ENCODE measurements at regions not wholly inside any gene's neighbourhood (a gene's known extent, or its start where the extent isn't known, plus 50 kb on each side); places are given as distances from the start of the nearest gene placed in this dataset.
"Not testable (repeated sequence)": the region's sequence is repeated elsewhere in the genome, so short reads cannot be mapped to it uniquely, and the experiment has no call there.

GRCh38 chr18:78818495-78818894, 161.1 kb upstream of the SALL3 start:
- Histone ChIP-seq H3K9ac (ENCODE audit: low read length) (no peak overlapping the region), H3K4me1 (ENCODE audit: control insufficient read depth, insufficient read depth, low read length) (no peaks in the 10 kb centered on the region), H3K27me3 (replicated peaks; ENCODE audit: control insufficient read depth, insufficient read depth, low read length) (no peaks in the 10 kb centered on the region), H3K9me3 (ENCODE audit: control insufficient read depth, low read length) (no peaks in the 10 kb centered on the region), H3K4me3 (ENCODE audit: low read length) (no peak overlapping the region), H3K36me3 (ENCODE audit: control insufficient read depth, insufficient read depth, low read length, severe bottlenecking) (no peaks in the 10 kb centered on the region)
- no peak for DNase-seq (ENCODE audit: low read depth)

- Histone ChIP-seq H3K4me1 (ENCODE audit: control insufficient read depth, insufficient read depth, low read length) (no peaks in the 10 kb centered on the region), H3K27me3 (replicated peaks; ENCODE audit: control insufficient read depth, insufficient read depth, low read length) (no peaks in the 10 kb centered on the region), H3K4me3 (ENCODE audit: low read length) (no peak overlapping the region), H3K9ac (ENCODE audit: low read length) (no peak overlapping the region), H3K36me3 (ENCODE audit: control insufficient read depth, insufficient read depth, low read length, severe bottlenecking) (no peaks in the 10 kb centered on the region), H3K9me3 (ENCODE audit: control insufficient read depth, low read length) (no peaks in the 10 kb centered on the region)
- no peak for DNase-seq (ENCODE audit: low read depth)
Observed at GRCh38 chr18:78818961-78819360, 160.7 kb upstream of the SALL3 start.

GRCh38 chr18:78820161-78820834, 159.3 kb upstream of the SALL3 start:
- H3K4me3 ChIP-seq (ENCODE audit: low read length), result no peak overlapping the region
- no peaks in the 10 kb centered on the region for H3K36me3 ChIP-seq (ENCODE audit: control insufficient read depth, insufficient read depth, low read length, severe bottlenecking)
- H3K27me3 ChIP-seq (replicated peaks; ENCODE audit: control insufficient read depth, insufficient read depth, low read length), result no peaks in the 10 kb centered on the region
- H3K9me3 ChIP-seq (ENCODE audit: control insufficient read depth, low read length), result no peaks in the 10 kb centered on the region
- H3K9ac ChIP-seq (ENCODE audit: low read length), result no peak overlapping the region
- no peak for DNase-seq (ENCODE audit: low read depth)
- H3K4me1 ChIP-seq (ENCODE audit: control insufficient read depth, insufficient read depth, low read length), result no peaks in the 10 kb centered on the region

- no peaks in the 10 kb centered on the region for H3K36me3 ChIP-seq (ENCODE audit: control insufficient read depth, insufficient read depth, low read length, severe bottlenecking)
- DNase-seq (ENCODE audit: low read depth), result no peak
- no peak overlapping the region for H3K9ac ChIP-seq (ENCODE audit: low read length)
Observed at GRCh38 chr18:78821396-78821795, 158.2 kb upstream of the SALL3 start.

DNA sequence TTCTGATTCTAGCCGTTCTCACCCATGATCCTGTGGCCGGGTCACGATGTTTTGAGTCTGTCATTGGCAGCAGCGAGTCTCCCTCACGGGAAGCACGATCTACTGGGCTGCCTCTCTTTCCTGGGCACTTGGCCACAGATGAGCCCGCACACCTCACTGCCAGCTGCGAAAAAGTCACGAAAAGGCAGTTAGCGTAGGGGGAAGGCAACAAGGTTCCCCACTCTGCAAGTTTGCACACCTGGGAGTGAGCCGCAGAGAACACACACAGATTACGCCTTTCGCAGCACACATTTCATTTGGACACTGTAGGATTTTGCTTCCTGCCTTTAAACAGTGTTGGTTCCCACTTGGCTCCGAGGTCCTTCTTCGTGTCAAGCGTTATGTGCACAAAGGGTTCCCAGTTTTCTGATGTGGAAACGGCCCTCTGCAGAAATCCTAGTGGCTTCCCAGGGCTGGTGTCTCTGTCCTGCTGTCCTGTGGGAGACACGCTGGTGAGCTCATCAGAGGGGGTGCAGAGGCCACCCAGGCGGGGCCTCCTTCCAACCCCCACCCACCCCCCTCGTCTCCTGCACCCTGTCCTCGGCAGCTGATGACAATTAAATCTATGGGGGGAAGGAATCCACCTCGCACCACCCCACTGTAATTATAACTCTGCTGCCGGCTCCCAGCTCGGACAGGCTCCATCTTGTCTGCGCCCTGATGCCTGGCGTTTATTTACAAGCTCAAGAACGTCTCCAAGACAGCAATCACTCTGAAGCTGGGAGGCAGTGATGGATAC, 157.3 kb upstream of the SALL3 start:
- Histone ChIP-seq H3K4me3 (ENCODE audit: low read length) (no peak overlapping the region), H3K9ac (ENCODE audit: low read length) (no peak overlapping the region), H3K36me3 (ENCODE audit: control insufficient read depth, insufficient read depth, low read length, severe bottlenecking) (no peaks in the 10 kb centered on the region), H3K9me3 (ENCODE audit: control insufficient read depth, low read length) (no peaks in the 10 kb centered on the region), H3K4me1 (ENCODE audit: control insufficient read depth, insufficient read depth, low read length) (no peaks in the 10 kb centered on the region), H3K27me3 (replicated peaks; ENCODE audit: control insufficient read depth, insufficient read depth, low read length) (no peaks in the 10 kb centered on the region)
- DNase-seq (ENCODE audit: low read depth), result no peak

More at GRCh38 chr18:78821396-78821795, 158.2 kb upstream of the SALL3 start:
- no peaks in the 10 kb centered on the region for H3K9me3 ChIP-seq (ENCODE audit: control insufficient read depth, low read length)
- no peaks in the 10 kb centered on the region for H3K27me3 ChIP-seq (replicated peaks; ENCODE audit: control insufficient read depth, insufficient read depth, low read length)
- H3K4me1 ChIP-seq (ENCODE audit: control insufficient read depth, insufficient read depth, low read length), result no peaks in the 10 kb centered on the region
- no peak overlapping the region for H3K4me3 ChIP-seq (ENCODE audit: low read length)

- DNase-seq (ENCODE audit: low read depth), result no peak
- H3K9ac ChIP-seq (ENCODE audit: low read length), result no peak overlapping the region
- H3K36me3 ChIP-seq (ENCODE audit: control insufficient read depth, insufficient read depth, low read length, severe bottlenecking), result no peaks in the 10 kb centered on the region
- H3K9me3 ChIP-seq (ENCODE audit: control insufficient read depth, low read length), result no peaks in the 10 kb centered on the region
- no peaks in the 10 kb centered on the region for H3K4me1 ChIP-seq (ENCODE audit: control insufficient read depth, insufficient read depth, low read length)
- no peak overlapping the region for H3K4me3 ChIP-seq (ENCODE audit: low read length)
- H3K27me3 ChIP-seq (replicated peaks; ENCODE audit: control insufficient read depth, insufficient read depth, low read length), result no peaks in the 10 kb centered on the region
Observed at GRCh38 chr18:78822949-78823285, 156.7 kb upstream of the SALL3 start.

DNA sequence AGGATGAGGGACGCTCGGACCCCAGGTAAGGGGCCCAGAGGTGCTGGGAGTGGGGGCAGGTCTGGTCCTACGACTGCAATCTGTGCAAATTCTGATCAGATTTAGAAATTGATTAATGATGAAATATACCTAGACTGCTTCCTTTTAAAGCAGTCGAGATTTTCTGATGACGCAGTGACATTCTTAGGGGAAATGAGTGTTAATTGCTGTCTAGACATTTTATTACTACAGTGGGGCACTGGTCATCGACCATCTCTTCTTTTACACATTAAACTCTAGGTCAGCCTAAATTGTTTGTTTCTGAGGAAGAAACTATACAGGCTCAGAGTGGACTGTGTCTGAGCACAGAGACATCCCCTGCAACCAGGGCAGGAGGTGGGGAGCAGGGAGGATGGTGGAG, 154.4 kb upstream of the SALL3 start:
- no peaks in the 10 kb centered on the region for H3K36me3 ChIP-seq (ENCODE audit: control insufficient read depth, insufficient read depth, low read length, severe bottlenecking)
- H3K9me3 ChIP-seq (ENCODE audit: control insufficient read depth, low read length), result no peaks in the 10 kb centered on the region
- no peak overlapping the region for H3K9ac ChIP-seq (ENCODE audit: low read length)
- DNase-seq (ENCODE audit: low read depth), result no peak
- no peaks in the 10 kb centered on the region for H3K27me3 ChIP-seq (replicated peaks; ENCODE audit: control insufficient read depth, insufficient read depth, low read length)
- H3K4me3 ChIP-seq (ENCODE audit: low read length), result no peak overlapping the region
- H3K4me1 ChIP-seq (ENCODE audit: control insufficient read depth, insufficient read depth, low read length), result no peaks in the 10 kb centered on the region

GRCh38 chr18:78826631-78827030, 153.0 kb upstream of the SALL3 start:
- no peak overlapping the region for H3K4me3 ChIP-seq (ENCODE audit: low read length)
- no peaks in the 10 kb centered on the region for H3K4me1 ChIP-seq (ENCODE audit: control insufficient read depth, insufficient read depth, low read length)
- no peak for DNase-seq (ENCODE audit: low read depth)
- no peak overlapping the region for H3K9ac ChIP-seq (ENCODE audit: low read length)
- no peaks in the 10 kb centered on the region for H3K27me3 ChIP-seq (replicated peaks; ENCODE audit: control insufficient read depth, insufficient read depth, low read length)
- no peaks in the 10 kb centered on the region for H3K9me3 ChIP-seq (ENCODE audit: control insufficient read depth, low read length)
- H3K36me3 ChIP-seq (ENCODE audit: control insufficient read depth, insufficient read depth, low read length, severe bottlenecking), result no peaks in the 10 kb centered on the region

GRCh38 chr18:78827141-78827540, 152.5 kb upstream of the SALL3 start:
- no peak overlapping the region for H3K4me3 ChIP-seq (ENCODE audit: low read length)
- no peaks in the 10 kb centered on the region for H3K27me3 ChIP-seq (replicated peaks; ENCODE audit: control insufficient read depth, insufficient read depth, low read length)
- no peaks in the 10 kb centered on the region for H3K36me3 ChIP-seq (ENCODE audit: control insufficient read depth, insufficient read depth, low read length, severe bottlenecking)
- H3K9me3 ChIP-seq (ENCODE audit: control insufficient read depth, low read length), result no peaks in the 10 kb centered on the region
- H3K4me1 ChIP-seq (ENCODE audit: control insufficient read depth, insufficient read depth, low read length), result no peaks in the 10 kb centered on the region
- no peak for DNase-seq (ENCODE audit: low read depth)
- H3K9ac ChIP-seq (ENCODE audit: low read length), result no peak overlapping the region

- DNase-seq (ENCODE audit: low read depth), result no peak
- H3K4me1 ChIP-seq (ENCODE audit: control insufficient read depth, insufficient read depth, low read length), result no peaks in the 10 kb centered on the region
- no peaks in the 10 kb centered on the region for H3K9me3 ChIP-seq (ENCODE audit: control insufficient read depth, low read length)
- H3K36me3 ChIP-seq (ENCODE audit: control insufficient read depth, insufficient read depth, low read length, severe bottlenecking), result no peaks in the 10 kb centered on the region
- no peaks in the 10 kb centered on the region for H3K27me3 ChIP-seq (replicated peaks; ENCODE audit: control insufficient read depth, insufficient read depth, low read length)
- H3K9ac ChIP-seq (ENCODE audit: low read length), result no peak overlapping the region
- H3K4me3 ChIP-seq (ENCODE audit: low read length), result no peak overlapping the region
Observed at GRCh38 chr18:78828131-78828530, 151.5 kb upstream of the SALL3 start.

DNA sequence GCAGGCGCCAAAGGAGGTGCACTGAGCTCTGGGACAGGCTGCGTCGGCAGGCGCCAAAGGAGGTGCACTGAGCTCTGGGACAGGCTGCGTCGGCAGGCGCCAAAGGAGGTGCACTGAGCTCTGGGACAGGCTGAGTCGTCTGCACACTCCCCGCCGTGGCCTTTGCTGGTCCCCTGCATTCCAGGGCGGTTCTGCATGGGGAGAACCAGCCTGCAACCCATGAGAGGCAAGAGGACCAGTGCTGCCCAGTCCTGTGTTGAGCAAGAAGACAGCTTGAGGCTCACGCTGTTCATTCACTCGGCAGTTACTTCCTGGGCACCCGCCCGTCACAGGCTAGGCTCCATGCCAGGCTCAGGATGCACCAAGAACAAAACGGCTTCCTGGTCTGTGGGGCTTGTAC, 150.6 kb upstream of the SALL3 start:
- not testable (repeated sequence) for H3K27me3 ChIP-seq (replicated peaks; ENCODE audit: control insufficient read depth, insufficient read depth, low read length); H3K9me3 ChIP-seq (ENCODE audit: control insufficient read depth, low read length); H3K4me3 ChIP-seq (ENCODE audit: low read length); H3K9ac ChIP-seq (ENCODE audit: low read length); H3K4me1 ChIP-seq (ENCODE audit: control insufficient read depth, insufficient read depth, low read length); H3K36me3 ChIP-seq (ENCODE audit: control insufficient read depth, insufficient read depth, low read length, severe bottlenecking); DNase-seq (ENCODE audit: low read depth)

DNA sequence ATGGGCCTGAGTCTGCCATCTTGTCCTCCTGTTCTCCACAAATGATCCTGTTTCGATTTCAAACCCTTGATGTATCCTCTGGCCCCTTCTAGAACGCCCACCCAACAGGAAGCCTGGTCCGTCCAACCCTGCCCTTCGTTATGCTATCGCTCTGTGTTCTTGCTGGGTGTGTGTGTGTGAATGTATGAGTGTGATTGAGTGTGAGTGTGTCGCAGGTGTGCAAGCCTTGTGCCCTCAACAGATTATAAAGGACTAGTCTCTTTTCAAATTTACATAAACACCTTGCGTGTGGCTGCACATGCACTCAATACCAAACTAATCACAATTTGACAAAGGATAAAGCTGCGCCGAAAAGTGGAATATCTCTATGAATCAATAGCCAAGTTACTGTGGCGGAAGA, 149.5 kb upstream of the SALL3 start:
- H3K9me3 ChIP-seq (ENCODE audit: control insufficient read depth, low read length), result no peaks in the 10 kb centered on the region
- H3K36me3 ChIP-seq (ENCODE audit: control insufficient read depth, insufficient read depth, low read length, severe bottlenecking), result no peaks in the 10 kb centered on the region
- no peak overlapping the region for H3K9ac ChIP-seq (ENCODE audit: low read length)
- no peak overlapping the region for H3K4me3 ChIP-seq (ENCODE audit: low read length)
- H3K4me1 ChIP-seq (ENCODE audit: control insufficient read depth, insufficient read depth, low read length), result no peaks in the 10 kb centered on the region
- DNase-seq (ENCODE audit: low read depth), result no peak
- H3K27me3 ChIP-seq (replicated peaks; ENCODE audit: control insufficient read depth, insufficient read depth, low read length), result no peaks in the 10 kb centered on the region
